ENCODE measurements at regions not wholly inside any gene's neighbourhood (a gene's known extent, or its start where the extent isn't known, plus 50 kb on each side); places are given as distances from the start of the nearest gene placed in this dataset.

GRCh38 chr2:174690026-174690425, 74.2 kb downstream of the CHRNA1 start:
- no peak for DNase-seq (ENCODE audit: low read depth)
- TF ChIP-seq POLR2A (IDR thresholded peaks at IDR 0.05; ENCODE audit: extremely low read depth, insufficient read length): no peak
- TF ChIP-seq MAX (IDR thresholded peaks at IDR 0.05; ENCODE audit: low read depth, low read length): no peak
- TF ChIP-seq MYC (IDR thresholded peaks at IDR 0.05; ENCODE audit: low read depth, low read length): no peak
- TF ChIP-seq CTCF (IDR thresholded peaks at IDR 0.05; ENCODE audit: low read depth, low read length): no peak
- no peak overlapping the region for H3K4me3 ChIP-seq (ENCODE audit: low read depth, low read length)

- peak; percentile 64 for DNase-seq (ENCODE audit: low read depth)
- TF ChIP-seq MAX (IDR thresholded peaks at IDR 0.05; ENCODE audit: low read depth, low read length) (no peak), MYC (IDR thresholded peaks at IDR 0.05; ENCODE audit: low read depth, low read length) (no peak), POLR2A (IDR thresholded peaks at IDR 0.05; ENCODE audit: extremely low read depth, insufficient read length) (no peak), CTCF (IDR thresholded peaks at IDR 0.05; ENCODE audit: low read depth, low read length) (no peak)
- no peak overlapping the region for H3K4me3 ChIP-seq (ENCODE audit: low read depth, low read length)
These were observed 76.2 kb downstream of the CHRNA1 start for GRCh38 chr2:174688079-174688478.

GRCh38 chr2:174686430-174686829, 77.8 kb downstream of the CHRNA1 start:
- TF ChIP-seq MAX (IDR thresholded peaks at IDR 0.05; ENCODE audit: low read depth, low read length): no peak
- TF ChIP-seq MYC (IDR thresholded peaks at IDR 0.05; ENCODE audit: low read depth, low read length): no peak
- no peak for TF ChIP-seq CTCF (IDR thresholded peaks at IDR 0.05; ENCODE audit: low read depth, low read length)
- TF ChIP-seq POLR2A (IDR thresholded peaks at IDR 0.05; ENCODE audit: extremely low read depth, insufficient read length): no peak
- DNase-seq (ENCODE audit: low read depth): no peak
- H3K4me3 ChIP-seq (ENCODE audit: low read depth, low read length): no peak overlapping the region

- peak overlapping the region; percentile 68 for H3K4me3 ChIP-seq (ENCODE audit: low read depth, low read length)
- DNase-seq (ENCODE audit: low read depth): peak; percentile 84
- TF ChIP-seq MYC (IDR thresholded peaks at IDR 0.05; ENCODE audit: low read depth, low read length) (no peak), CTCF (IDR thresholded peaks at IDR 0.05; ENCODE audit: low read depth, low read length) (peak; percentile 25)
These were observed 80.9 kb downstream of the CHRNA1 start for GRCh38 chr2:174683392-174683759.

GRCh38 chr2:174682578-174683391, 81.5 kb downstream of the CHRNA1 start:
- TF ChIP-seq CTCF (IDR thresholded peaks at IDR 0.05; ENCODE audit: low read depth, low read length): no peak
- no peak for TF ChIP-seq MAX (IDR thresholded peaks at IDR 0.05; ENCODE audit: low read depth, low read length)
- peak; percentile 20; the same call in 1 of the 2 replicates for TF ChIP-seq MYC (IDR thresholded peaks at IDR 0.05; ENCODE audit: low read depth, low read length)
- peak; percentile 20 for TF ChIP-seq POLR2A (IDR thresholded peaks at IDR 0.05; ENCODE audit: extremely low read depth, insufficient read length)
- peak; percentile 77 for DNase-seq (ENCODE audit: low read depth)
- H3K4me3 ChIP-seq (ENCODE audit: low read depth, low read length): peak overlapping the region; percentile 75
